IPS-15b (cell line): ENCODE measurements at regions not wholly inside any gene's neighbourhood (a gene's known extent, or its start where the extent isn't known, plus 50 kb on each side); places are given as distances from the start of the nearest gene placed in this dataset.

Experiments used
- H3K27me3 ChIP-seq: one replicate; pipeline ENCODE4 v1.6.1; 2013; ENCODE audit warnings: low read length; ENCODE audit not compliant: control insufficient read depth, insufficient read depth
- H3K36me3 ChIP-seq: one replicate; pipeline ENCODE4 v1.6.1; 2013; ENCODE audit warnings: low read length; ENCODE audit not compliant: control insufficient read depth, insufficient read depth
- H3K4me1 ChIP-seq: one replicate; pipeline ENCODE4 v1.6.1; 2013; ENCODE audit warnings: mild to moderate bottlenecking, low read length; ENCODE audit not compliant: control insufficient read depth, insufficient read depth
- H3K4me3 ChIP-seq: one replicate; pipeline ENCODE4 v1.5.1; 2013; ENCODE audit warnings: low read depth, low read length
- H3K9ac ChIP-seq: one replicate; pipeline ENCODE4 v1.6.1; 2013; ENCODE audit warnings: low read depth, mild to moderate bottlenecking, low read length
- H3K9me3 ChIP-seq: one replicate; pipeline ENCODE4 v1.6.1; 2013; ENCODE audit warnings: mild to moderate bottlenecking, low read length; ENCODE audit not compliant: control insufficient read depth, insufficient read depth

- Histone ChIP-seq H3K4me3 (no peak overlapping the region), H3K27me3 (no peaks in the 10 kb centered on the region), H3K4me1 (no peaks in the 10 kb centered on the region), H3K36me3 (no peaks in the 10 kb centered on the region), H3K9ac (no peak overlapping the region), H3K9me3 (no peaks in the 10 kb centered on the region)
Observed at GRCh38 chr21:28431527-28432200, 561.0 kb downstream of the LTN1 start.

- H3K9ac ChIP-seq, result no peak overlapping the region
- no peaks in the 10 kb centered on the region for H3K27me3 ChIP-seq
- no peak overlapping the region for H3K4me3 ChIP-seq
- H3K36me3 ChIP-seq, result no peaks in the 10 kb centered on the region
- no peaks in the 10 kb centered on the region for H3K4me1 ChIP-seq
- no peaks in the 10 kb centered on the region for H3K9me3 ChIP-seq
Observed at GRCh38 chr21:28431022-28431421, 561.7 kb downstream of the LTN1 start.

GRCh38 chr21:28429161-28429560 lies 563.5 kb downstream of the LTN1 start:
- H3K27me3 ChIP-seq, result no peaks in the 10 kb centered on the region
- no peaks in the 10 kb centered on the region for H3K9me3 ChIP-seq
- H3K4me3 ChIP-seq, result no peak overlapping the region
- no peak overlapping the region for H3K9ac ChIP-seq
- no peaks in the 10 kb centered on the region for H3K36me3 ChIP-seq
- H3K4me1 ChIP-seq, result no peaks in the 10 kb centered on the region

- no peaks in the 10 kb centered on the region for H3K9me3 ChIP-seq
- H3K27me3 ChIP-seq, result no peaks in the 10 kb centered on the region
- no peaks in the 10 kb centered on the region for H3K36me3 ChIP-seq
- H3K4me1 ChIP-seq, result no peaks in the 10 kb centered on the region
- H3K4me3 ChIP-seq, result no peak overlapping the region
- no peak overlapping the region for H3K9ac ChIP-seq
Observed at GRCh38 chr21:28427394-28428022, 565.2 kb downstream of the LTN1 start.

- Histone ChIP-seq H3K9ac (no peak overlapping the region), H3K4me1 (no peaks in the 10 kb centered on the region), H3K36me3 (no peaks in the 10 kb centered on the region), H3K4me3 (no peak overlapping the region), H3K9me3 (no peaks in the 10 kb centered on the region), H3K27me3 (no peaks in the 10 kb centered on the region)
Observed at GRCh38 chr21:28426545-28426944, 566.1 kb downstream of the LTN1 start.

GRCh38 chr21:28423521-28424190 lies 569.0 kb downstream of the LTN1 start:
- H3K4me1 ChIP-seq, result no peaks in the 10 kb centered on the region
- H3K27me3 ChIP-seq, result no peaks in the 10 kb centered on the region
- no peaks in the 10 kb centered on the region for H3K36me3 ChIP-seq
- no peak overlapping the region for H3K9ac ChIP-seq
- H3K9me3 ChIP-seq, result no peaks in the 10 kb centered on the region
- no peak overlapping the region for H3K4me3 ChIP-seq

GRCh38 chr21:28421716-28422524 lies 570.8 kb downstream of the LTN1 start:
- no peak overlapping the region for H3K9ac ChIP-seq
- no peaks in the 10 kb centered on the region for H3K27me3 ChIP-seq
- no peaks in the 10 kb centered on the region for H3K4me1 ChIP-seq
- no peak overlapping the region for H3K4me3 ChIP-seq
- H3K9me3 ChIP-seq, result no peaks in the 10 kb centered on the region
- no peaks in the 10 kb centered on the region for H3K36me3 ChIP-seq

- Histone ChIP-seq H3K9me3 (no peaks in the 10 kb centered on the region), H3K9ac (no peak overlapping the region), H3K36me3 (no peaks in the 10 kb centered on the region), H3K4me1 (no peaks in the 10 kb centered on the region), H3K27me3 (no peaks in the 10 kb centered on the region), H3K4me3 (no peak overlapping the region)
Observed at GRCh38 chr21:28419811-28420210, 572.9 kb downstream of the LTN1 start.

GRCh38 chr21:28418726-28419514 lies 573.8 kb downstream of the LTN1 start:
- Histone ChIP-seq H3K9ac (no peak overlapping the region), H3K36me3 (no peaks in the 10 kb centered on the region), H3K27me3 (no peaks in the 10 kb centered on the region)

GRCh38 chr21:28410256-28410655 lies 582.4 kb downstream of the LTN1 start:
- Histone ChIP-seq H3K36me3 (no peaks in the 10 kb centered on the region), H3K9me3 (no peaks in the 10 kb centered on the region), H3K4me3 (no peak overlapping the region), H3K27me3 (no peaks in the 10 kb centered on the region), H3K9ac (no peak overlapping the region), H3K4me1 (no peaks in the 10 kb centered on the region)

More at GRCh38 chr21:28418726-28419514, 573.8 kb downstream of the LTN1 start:
- Histone ChIP-seq H3K4me1 (no peaks in the 10 kb centered on the region), H3K4me3 (no peak overlapping the region), H3K9me3 (no peaks in the 10 kb centered on the region)

- no peaks in the 10 kb centered on the region for H3K27me3 ChIP-seq
- no peak overlapping the region for H3K4me3 ChIP-seq
- H3K9ac ChIP-seq, result no peak overlapping the region
- no peaks in the 10 kb centered on the region for H3K9me3 ChIP-seq
- no peaks in the 10 kb centered on the region for H3K36me3 ChIP-seq
- no peaks in the 10 kb centered on the region for H3K4me1 ChIP-seq
Observed at GRCh38 chr21:28402616-28402989, 590.1 kb downstream of the LTN1 start.
